ENCODE measurements at regions not wholly inside any gene's neighbourhood (a gene's known extent, or its start where the extent isn't known, plus 50 kb on each side); places are given as distances from the start of the nearest gene placed in this dataset.

DNA sequence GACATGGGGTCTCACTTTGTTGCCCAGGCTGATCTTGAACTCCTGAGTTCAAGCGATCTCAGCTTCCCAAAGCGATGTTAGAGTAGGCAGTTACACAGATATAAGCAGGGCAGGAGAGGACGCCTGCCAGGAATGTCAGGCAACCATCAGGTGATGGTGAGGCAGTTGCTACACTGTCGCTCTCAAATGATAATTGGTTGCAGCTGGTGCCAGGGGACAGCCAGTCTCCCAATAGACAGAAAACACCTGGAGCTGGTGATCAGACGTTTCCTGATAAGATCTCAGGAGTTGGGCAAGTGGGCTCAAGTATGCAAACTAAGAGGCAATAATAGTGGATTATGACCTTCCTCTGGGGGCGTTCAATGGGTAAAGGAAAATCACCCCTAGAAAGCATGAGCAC is 163.1 kb upstream of the RGPD4 start:
- Histone ChIP-seq H3K27me3 (replicated peaks; ENCODE audit: insufficient read depth) (no peaks in the 10 kb centered on the region), H3K4me1 (replicated peaks) (no peaks in the 10 kb centered on the region), H3K9me3 (no peaks in the 10 kb centered on the region), H3K27ac (no peak overlapping the region), H3K36me3 (no peaks in the 10 kb centered on the region), H3K4me3 (no peak overlapping the region)
- intact Hi-C loops (cut with DNase I): no loop called here
- DNase-seq (ENCODE audit: low spot score): no peak
- 60% methylated on average over 6 of the region's 6 CpGs for WGBS
- TF ChIP-seq POLR2AphosphoS5 (IDR thresholded peaks at IDR 0.05) (no peak), POLR2A (IDR thresholded peaks at IDR 0.05) (no peak)
- TF ChIP-seq, protein P1, sequence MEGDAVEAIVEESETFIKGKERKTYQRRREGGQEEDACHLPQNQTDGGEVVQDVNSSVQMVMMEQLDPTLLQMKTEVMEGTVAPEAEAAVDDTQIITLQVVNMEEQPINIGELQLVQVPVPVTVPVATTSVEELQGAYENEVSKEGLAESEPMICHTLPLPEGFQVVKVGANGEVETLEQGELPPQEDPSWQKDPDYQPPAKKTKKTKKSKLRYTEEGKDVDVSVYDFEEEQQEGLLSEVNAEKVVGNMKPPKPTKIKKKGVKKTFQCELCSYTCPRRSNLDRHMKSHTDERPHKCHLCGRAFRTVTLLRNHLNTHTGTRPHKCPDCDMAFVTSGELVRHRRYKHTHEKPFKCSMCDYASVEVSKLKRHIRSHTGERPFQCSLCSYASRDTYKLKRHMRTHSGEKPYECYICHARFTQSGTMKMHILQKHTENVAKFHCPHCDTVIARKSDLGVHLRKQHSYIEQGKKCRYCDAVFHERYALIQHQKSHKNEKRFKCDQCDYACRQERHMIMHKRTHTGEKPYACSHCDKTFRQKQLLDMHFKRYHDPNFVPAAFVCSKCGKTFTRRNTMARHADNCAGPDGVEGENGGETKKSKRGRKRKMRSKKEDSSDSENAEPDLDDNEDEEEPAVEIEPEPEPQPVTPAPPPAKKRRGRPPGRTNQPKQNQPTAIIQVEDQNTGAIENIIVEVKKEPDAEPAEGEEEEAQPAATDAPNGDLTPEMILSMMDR (IDR thresholded peaks at IDR 0.05): no peak

DNA sequence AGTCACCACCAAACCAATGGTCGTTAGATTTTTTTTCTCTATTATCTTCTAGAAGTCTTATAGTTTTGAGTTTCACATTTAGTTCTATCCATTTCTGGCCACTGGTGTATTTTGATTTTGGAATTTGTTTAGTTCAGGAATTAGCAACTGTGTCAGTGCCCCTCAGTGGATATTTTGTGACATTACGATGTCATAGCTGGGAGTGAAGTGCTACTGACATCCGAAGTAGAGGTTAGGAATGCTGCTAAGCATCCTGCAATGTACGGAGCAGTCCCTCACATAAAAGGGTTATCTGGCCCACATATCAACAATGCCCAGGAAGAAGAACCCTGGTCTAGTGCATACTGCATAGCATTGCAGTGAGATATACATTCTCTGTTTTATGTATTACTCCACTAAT is 157.4 kb upstream of the RGPD4 start:
- Histone ChIP-seq H3K4me1 (replicated peaks) (no peaks in the 10 kb centered on the region), H3K4me3 (no peak overlapping the region), H3K36me3 (no peaks in the 10 kb centered on the region), H3K9me3 (no peaks in the 10 kb centered on the region), H3K27ac (no peak overlapping the region), H3K27me3 (replicated peaks; ENCODE audit: insufficient read depth) (no peaks in the 10 kb centered on the region)
- 23% methylated on average over 4 of the region's 4 CpGs for WGBS
- no peak for TF ChIP-seq POLR2A (IDR thresholded peaks at IDR 0.05)
- TF ChIP-seq, protein P1 (IDR thresholded peaks at IDR 0.05): no peak
- TF ChIP-seq POLR2AphosphoS5 (IDR thresholded peaks at IDR 0.05): no peak
- intact Hi-C loops (cut with DNase I): no loop called here
- DNase-seq (ENCODE audit: low spot score): no peak

DNA sequence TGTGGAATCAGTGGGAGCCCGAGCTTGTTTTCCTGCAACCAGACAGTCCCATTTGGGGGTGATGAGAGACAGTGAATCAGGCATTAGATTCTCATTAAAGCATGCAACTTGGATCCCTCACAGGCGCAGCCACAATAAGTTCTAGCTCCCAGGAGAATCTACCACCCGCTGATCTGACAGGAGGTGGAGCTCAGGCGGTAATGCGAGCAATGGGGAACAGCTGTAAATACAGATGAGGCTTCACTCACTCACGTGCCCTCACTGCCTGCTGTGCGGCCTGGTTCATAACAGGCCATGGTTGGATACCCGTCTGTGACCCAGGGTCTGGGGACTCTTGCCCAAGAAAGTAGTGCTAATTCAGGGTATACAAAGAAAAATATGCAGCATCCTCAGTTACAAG is 144.8 kb upstream of the RGPD4 start:
- 97% methylated on average over 8 of the region's 8 CpGs for WGBS
- H3K27ac ChIP-seq: no peak overlapping the region

DNA sequence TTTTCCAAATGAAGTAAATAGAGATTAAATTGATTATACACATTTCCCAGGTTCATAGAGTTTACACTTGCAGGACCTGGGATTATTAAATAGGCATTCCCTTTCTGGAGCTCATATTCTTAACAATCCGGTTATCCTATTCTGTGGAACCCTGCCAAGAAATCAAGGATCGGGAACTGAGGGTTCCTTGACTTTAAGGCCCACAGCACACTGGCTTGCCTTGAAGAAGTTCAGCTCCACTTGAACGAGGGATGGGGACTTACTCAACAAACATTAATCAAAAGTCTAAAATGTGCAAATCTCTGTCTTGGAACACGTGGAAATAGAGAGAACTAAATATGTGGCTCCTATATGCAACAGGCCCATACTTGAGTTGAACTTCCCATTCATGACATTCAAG is 142.3 kb upstream of the RGPD4 start:
- Histone ChIP-seq H3K9me3 (no peaks in the 10 kb centered on the region), H3K27me3 (replicated peaks; ENCODE audit: insufficient read depth) (no peaks in the 10 kb centered on the region), H3K4me3 (no peak overlapping the region), H3K27ac (no peak overlapping the region), H3K4me1 (replicated peaks) (no peaks in the 10 kb centered on the region), H3K36me3 (no peaks in the 10 kb centered on the region)
- intact Hi-C loops (cut with DNase I): no loop called here
- TF ChIP-seq, protein P1 (IDR thresholded peaks at IDR 0.05): no peak
- no peak for TF ChIP-seq POLR2AphosphoS5 (IDR thresholded peaks at IDR 0.05)
- no peak for TF ChIP-seq POLR2A (IDR thresholded peaks at IDR 0.05)
- 57% methylated on average over 4 of the region's 4 CpGs for WGBS
- DNase-seq (ENCODE audit: low spot score): no peak

More for the DNA sequence above, 144.8 kb upstream of the RGPD4 start:
- H3K9me3 ChIP-seq: no peaks in the 10 kb centered on the region
- no peak for DNase-seq (ENCODE audit: low spot score)
- no peak overlapping the region for H3K4me3 ChIP-seq
- intact Hi-C loops (cut with DNase I): no loop called here
- no peak for TF ChIP-seq POLR2AphosphoS5 (IDR thresholded peaks at IDR 0.05)
- no peak for TF ChIP-seq POLR2A (IDR thresholded peaks at IDR 0.05)
- TF ChIP-seq, protein P1 (IDR thresholded peaks at IDR 0.05): no peak
- no peaks in the 10 kb centered on the region for H3K4me1 ChIP-seq (replicated peaks)
- H3K36me3 ChIP-seq: no peaks in the 10 kb centered on the region
- no peaks in the 10 kb centered on the region for H3K27me3 ChIP-seq (replicated peaks; ENCODE audit: insufficient read depth)

DNA sequence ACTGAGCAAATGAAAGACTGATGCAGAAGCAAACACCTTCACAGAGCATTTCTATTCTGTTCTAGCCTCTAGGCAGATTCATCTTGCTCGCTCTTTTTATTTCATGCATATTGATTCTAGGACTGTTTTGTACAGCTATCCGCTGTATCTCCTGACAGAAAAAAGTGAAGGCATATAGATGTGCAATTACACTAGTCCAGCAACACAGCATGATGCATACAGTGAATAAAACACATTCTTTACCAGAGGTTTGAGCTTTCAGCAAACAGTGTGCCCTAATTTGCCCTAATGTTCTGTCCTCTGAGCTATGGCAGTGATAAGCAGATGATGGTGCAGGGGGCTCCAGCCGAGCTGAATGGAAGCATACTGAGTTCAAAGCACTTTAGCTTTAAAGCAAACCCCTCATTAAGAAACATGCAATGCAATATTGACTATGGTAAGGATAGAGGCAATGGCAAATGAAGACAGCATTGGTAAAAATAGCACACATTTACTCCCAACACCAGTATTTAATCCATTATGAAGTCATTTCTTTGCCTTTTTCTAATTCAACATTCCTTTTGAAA is 141.2 kb upstream of the RGPD4 start:
- 80% methylated on average over 3 of the region's 3 CpGs for WGBS
- H3K36me3 ChIP-seq: no peaks in the 10 kb centered on the region
- intact Hi-C loops (cut with DNase I): no loop called here

More for the DNA sequence above, 141.2 kb upstream of the RGPD4 start:
- no peak for DNase-seq (ENCODE audit: low spot score)
- no peaks in the 10 kb centered on the region for H3K9me3 ChIP-seq
- TF ChIP-seq, protein P1 (IDR thresholded peaks at IDR 0.05): no peak
- TF ChIP-seq POLR2AphosphoS5 (IDR thresholded peaks at IDR 0.05) (no peak), POLR2A (IDR thresholded peaks at IDR 0.05) (no peak)
- no peaks in the 10 kb centered on the region for H3K4me1 ChIP-seq (replicated peaks)
- no peak overlapping the region for H3K4me3 ChIP-seq
- no peak overlapping the region for H3K27ac ChIP-seq
- no peaks in the 10 kb centered on the region for H3K27me3 ChIP-seq (replicated peaks; ENCODE audit: insufficient read depth)
